ENCODE measurements at regions not wholly inside any gene's neighbourhood (a gene's known extent, or its start where the extent isn't known, plus 50 kb on each side); places are given as distances from the start of the nearest gene placed in this dataset.

GRCh38 chr16:6063526-6063925 lies 965.9 kb upstream of the EEF2KMT start:
- TF ChIP-seq POLR2AphosphoS5 (IDR thresholded peaks at IDR 0.05; ENCODE audit: low read depth, low read length) (no peak), POLR2A (IDR thresholded peaks at IDR 0.05; ENCODE audit: low read depth, low read length) (no peak), TAF1 (IDR thresholded peaks at IDR 0.05; ENCODE audit: borderline replicate concordance, low read depth, low read length) (no peak)

Measured in GM12892 (cell line).